ENCODE measurements at regions not wholly inside any gene's neighbourhood (a gene's known extent, or its start where the extent isn't known, plus 50 kb on each side); places are given as distances from the start of the nearest gene placed in this dataset.
"Not testable (repeated sequence)": the region's sequence is repeated elsewhere in the genome, so short reads cannot be mapped to it uniquely, and the experiment has no call there.

DNA sequence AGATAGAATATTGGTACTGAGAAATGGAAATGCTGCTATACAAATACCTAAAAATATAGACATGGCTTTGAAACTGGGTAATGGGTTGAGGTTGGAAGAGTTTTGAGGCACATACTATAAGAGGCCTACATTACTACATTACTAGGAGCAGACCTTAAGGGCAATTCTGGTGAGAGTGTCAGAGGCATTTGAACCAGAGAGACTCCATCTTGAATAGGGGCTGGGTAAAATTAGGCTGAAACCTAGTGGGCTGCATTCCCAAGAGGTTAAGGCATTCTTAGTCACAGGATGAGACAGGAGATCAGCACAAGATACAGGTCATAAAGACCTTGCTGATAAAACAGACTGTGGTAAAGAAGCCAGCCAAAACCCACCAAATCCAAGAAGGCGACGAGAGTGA is 104.6 kb upstream of the ADRA1B start:
- no peak overlapping the region for H3K27ac ChIP-seq (ENCODE audit: low read length)
- TF ChIP-seq, protein P1, sequence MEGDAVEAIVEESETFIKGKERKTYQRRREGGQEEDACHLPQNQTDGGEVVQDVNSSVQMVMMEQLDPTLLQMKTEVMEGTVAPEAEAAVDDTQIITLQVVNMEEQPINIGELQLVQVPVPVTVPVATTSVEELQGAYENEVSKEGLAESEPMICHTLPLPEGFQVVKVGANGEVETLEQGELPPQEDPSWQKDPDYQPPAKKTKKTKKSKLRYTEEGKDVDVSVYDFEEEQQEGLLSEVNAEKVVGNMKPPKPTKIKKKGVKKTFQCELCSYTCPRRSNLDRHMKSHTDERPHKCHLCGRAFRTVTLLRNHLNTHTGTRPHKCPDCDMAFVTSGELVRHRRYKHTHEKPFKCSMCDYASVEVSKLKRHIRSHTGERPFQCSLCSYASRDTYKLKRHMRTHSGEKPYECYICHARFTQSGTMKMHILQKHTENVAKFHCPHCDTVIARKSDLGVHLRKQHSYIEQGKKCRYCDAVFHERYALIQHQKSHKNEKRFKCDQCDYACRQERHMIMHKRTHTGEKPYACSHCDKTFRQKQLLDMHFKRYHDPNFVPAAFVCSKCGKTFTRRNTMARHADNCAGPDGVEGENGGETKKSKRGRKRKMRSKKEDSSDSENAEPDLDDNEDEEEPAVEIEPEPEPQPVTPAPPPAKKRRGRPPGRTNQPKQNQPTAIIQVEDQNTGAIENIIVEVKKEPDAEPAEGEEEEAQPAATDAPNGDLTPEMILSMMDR (IDR thresholded peaks at IDR 0.05; ENCODE audit: borderline replicate concordance, extremely low read depth, low read length, poor library complexity, severe bottlenecking), result no peak
- TF ChIP-seq EZH2 (IDR thresholded peaks at IDR 0.05; ENCODE audit: borderline replicate concordance, low read depth, low read length, severe bottlenecking), result no peak
- ATAC-seq (ENCODE audit: insufficient read depth, low read depth) (no peak), DNase-seq (no peak)
- no peaks in the 10 kb centered on the region for H3K27me3 ChIP-seq (ENCODE audit: insufficient read depth, low read length, poor library complexity)
- no peaks in the 10 kb centered on the region for H4K20me1 ChIP-seq (ENCODE audit: insufficient read depth, low read length)
- H3K4me2 ChIP-seq (ENCODE audit: insufficient read depth, low read length), result no peak overlapping the region
- no peaks in the 10 kb centered on the region for H3K4me1 ChIP-seq (ENCODE audit: insufficient read depth, low read length)
- H3K9ac ChIP-seq (ENCODE audit: low read depth, low read length), result no peak overlapping the region
- no peaks in the 10 kb centered on the region for H3K36me3 ChIP-seq (ENCODE audit: insufficient read depth, low read length)
- no peak overlapping the region for H2AFZ ChIP-seq (ENCODE audit: low read depth, low read length)
- no peaks in the 10 kb centered on the region for H3K9me3 ChIP-seq (ENCODE audit: insufficient read depth, low read length, severe bottlenecking)
- H3K79me2 ChIP-seq (ENCODE audit: insufficient read depth, low read length), result no peaks in the 10 kb centered on the region
- no peak overlapping the region for H3K4me3 ChIP-seq (ENCODE audit: low read depth in 1 of 2, low read length in 2 of 2)

DNA sequence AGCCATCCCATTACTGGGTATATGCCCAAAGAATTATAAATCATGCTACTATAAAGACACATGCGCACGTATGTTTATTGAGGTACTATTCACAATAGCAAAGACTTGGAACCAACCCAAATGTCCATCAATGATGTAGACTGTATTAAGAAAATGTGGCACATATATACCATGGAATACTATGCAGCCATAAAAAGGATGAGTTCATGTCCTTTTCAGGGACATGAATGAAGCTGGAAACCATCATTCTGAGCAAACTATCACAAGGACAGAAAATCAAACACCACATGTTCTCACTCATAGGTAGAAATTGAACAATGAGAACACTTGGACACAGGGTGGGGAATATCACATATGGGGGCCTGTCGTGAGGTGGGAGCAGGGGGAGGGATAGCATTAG is 103.5 kb upstream of the ADRA1B start:
- H3K9ac ChIP-seq (ENCODE audit: low read depth, low read length); DNase-seq; H3K4me2 ChIP-seq (ENCODE audit: insufficient read depth, low read length); H2AFZ ChIP-seq (ENCODE audit: low read depth, low read length); H3K4me1 ChIP-seq (ENCODE audit: insufficient read depth, low read length); H3K27me3 ChIP-seq (ENCODE audit: insufficient read depth, low read length, poor library complexity); H3K79me2 ChIP-seq (ENCODE audit: insufficient read depth, low read length); ATAC-seq (ENCODE audit: insufficient read depth, low read depth); H3K9me3 ChIP-seq (ENCODE audit: insufficient read depth, low read length, severe bottlenecking); H3K27ac ChIP-seq (ENCODE audit: low read length); H3K4me3 ChIP-seq (ENCODE audit: low read depth in 1 of 2, low read length in 2 of 2); H3K36me3 ChIP-seq (ENCODE audit: insufficient read depth, low read length); H4K20me1 ChIP-seq (ENCODE audit: insufficient read depth, low read length): not testable (repeated sequence)

DNA sequence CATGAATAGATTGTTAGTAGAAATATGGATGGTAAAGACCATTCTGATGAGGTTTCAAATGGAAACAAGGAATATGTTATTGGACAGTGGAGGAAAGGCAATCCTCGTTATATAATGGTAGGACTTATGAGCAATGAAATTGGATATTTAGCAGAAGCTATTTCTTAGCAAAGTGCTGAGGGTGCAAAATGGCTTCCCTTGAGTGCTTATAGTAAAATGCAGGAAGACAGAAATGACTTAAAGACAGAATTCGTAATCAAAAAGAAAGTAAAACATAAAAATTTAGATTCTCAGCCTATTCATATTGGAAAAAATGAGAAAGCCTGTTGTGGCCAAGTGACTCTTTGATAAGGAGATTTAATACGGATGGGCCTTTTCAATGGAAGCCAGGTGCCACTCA is 102.1 kb upstream of the ADRA1B start:
- no peak for TF ChIP-seq EZH2 (IDR thresholded peaks at IDR 0.05; ENCODE audit: borderline replicate concordance, low read depth, low read length, severe bottlenecking)
- TF ChIP-seq, protein P1 (IDR thresholded peaks at IDR 0.05; ENCODE audit: borderline replicate concordance, extremely low read depth, low read length, poor library complexity, severe bottlenecking), result no peak
- H3K4me3 ChIP-seq (ENCODE audit: low read depth in 1 of 2, low read length in 2 of 2), result no peak overlapping the region
- no peaks in the 10 kb centered on the region for H3K9me3 ChIP-seq (ENCODE audit: insufficient read depth, low read length, severe bottlenecking)
- no peak overlapping the region for H3K9ac ChIP-seq (ENCODE audit: low read depth, low read length)
- no peaks in the 10 kb centered on the region for H3K79me2 ChIP-seq (ENCODE audit: insufficient read depth, low read length)
- H3K4me1 ChIP-seq (ENCODE audit: insufficient read depth, low read length), result no peaks in the 10 kb centered on the region
- H2AFZ ChIP-seq (ENCODE audit: low read depth, low read length), result no peak overlapping the region
- H3K36me3 ChIP-seq (ENCODE audit: insufficient read depth, low read length), result no peaks in the 10 kb centered on the region
- no peak overlapping the region for H3K4me2 ChIP-seq (ENCODE audit: insufficient read depth, low read length)
- DNase-seq (no peak), ATAC-seq (ENCODE audit: insufficient read depth, low read depth) (no peak)
- no peak overlapping the region for H3K27ac ChIP-seq (ENCODE audit: low read length)
- no peaks in the 10 kb centered on the region for H3K27me3 ChIP-seq (ENCODE audit: insufficient read depth, low read length, poor library complexity)
- no peaks in the 10 kb centered on the region for H4K20me1 ChIP-seq (ENCODE audit: insufficient read depth, low read length)

DNA sequence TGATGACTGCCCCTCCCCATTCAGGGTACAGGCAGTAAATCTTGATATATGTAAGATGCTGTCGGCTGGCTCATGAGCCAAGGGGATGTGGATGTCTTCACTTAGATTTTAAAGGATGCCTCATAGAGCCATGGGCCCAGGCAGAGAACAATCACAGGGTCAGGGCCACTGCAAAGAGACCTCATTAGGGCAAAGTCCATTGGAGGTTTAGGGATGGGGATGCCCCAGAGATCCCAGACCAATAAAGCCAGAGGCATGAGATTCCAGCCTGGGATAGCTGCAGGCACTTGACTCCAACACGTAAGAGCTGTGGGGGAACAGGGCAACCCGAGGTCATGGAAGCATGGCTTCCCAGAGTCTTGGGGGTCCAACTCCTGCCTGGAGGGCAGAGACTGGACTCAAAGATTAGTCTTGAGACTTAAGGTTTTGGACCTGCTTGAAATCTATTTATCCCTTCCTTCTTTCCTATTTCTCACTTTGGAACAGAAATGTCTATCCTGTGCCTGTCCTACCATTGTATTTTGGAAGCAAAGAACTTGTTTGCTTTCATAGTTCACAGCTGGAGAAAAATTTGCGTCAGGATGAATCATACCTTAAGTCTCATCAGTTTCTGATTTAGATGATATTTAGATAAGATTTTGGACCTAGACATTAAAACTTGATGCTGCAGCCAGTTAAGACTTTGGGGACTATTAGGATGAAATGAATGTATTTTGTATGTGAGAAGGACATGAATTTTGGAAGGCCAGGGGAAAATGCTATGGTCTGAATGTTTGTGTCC is 101.3 kb upstream of the ADRA1B start:
- ATAC-seq (ENCODE audit: insufficient read depth, low read depth) (no peak), DNase-seq (no peak)
- TF ChIP-seq, protein P1 (IDR thresholded peaks at IDR 0.05; ENCODE audit: borderline replicate concordance, extremely low read depth, low read length, poor library complexity, severe bottlenecking), result no peak
- TF ChIP-seq EZH2 (IDR thresholded peaks at IDR 0.05; ENCODE audit: borderline replicate concordance, low read depth, low read length, severe bottlenecking), result no peak
- no peaks in the 10 kb centered on the region for H3K9me3 ChIP-seq (ENCODE audit: insufficient read depth, low read length, severe bottlenecking)
- H3K4me3 ChIP-seq (ENCODE audit: low read depth in 1 of 2, low read length in 2 of 2), result no peak overlapping the region
- H3K36me3 ChIP-seq (ENCODE audit: insufficient read depth, low read length), result no peaks in the 10 kb centered on the region
- no peak overlapping the region for H3K4me2 ChIP-seq (ENCODE audit: insufficient read depth, low read length)
- no peaks in the 10 kb centered on the region for H3K27me3 ChIP-seq (ENCODE audit: insufficient read depth, low read length, poor library complexity)
- no peaks in the 10 kb centered on the region for H3K79me2 ChIP-seq (ENCODE audit: insufficient read depth, low read length)
- no peak overlapping the region for H3K9ac ChIP-seq (ENCODE audit: low read depth, low read length)
- no peaks in the 10 kb centered on the region for H3K4me1 ChIP-seq (ENCODE audit: insufficient read depth, low read length)
- no peak overlapping the region for H3K27ac ChIP-seq (ENCODE audit: low read length)
- H4K20me1 ChIP-seq (ENCODE audit: insufficient read depth, low read length), result no peaks in the 10 kb centered on the region
- H2AFZ ChIP-seq (ENCODE audit: low read depth, low read length), result no peak overlapping the region
